Central memory CD8-positive, alpha-beta T cell (primary cell): ENCODE measurements at regions not wholly inside any gene's neighbourhood (a gene's known extent, or its start where the extent isn't known, plus 50 kb on each side); places are given as distances from the start of the nearest gene placed in this dataset.

ENCODE experiments used
- ATAC-seq: fragments of 150-1000 bp; cut with Tn5 transposase; replicated peaks from 2 replicates; pipeline ENCODE4 v1.10.0; 2022; ENCODE audit warnings: mild to moderate bottlenecking, moderate FRiP score, moderate number of reproducible peaks; ENCODE audit not compliant: poor library complexity, severe bottlenecking; ENCODE audit errors: extremely low read depth
- DNase-seq, 2 donors: peaks; one replicate each; pipeline ENCODE4 v3.0.0; 2021; ENCODE audit warnings: low spot score in 2 of 2
- H3K27ac Mint-ChIP-seq: one replicate; pipeline ENCODE4 v1.8.0; 2022; ENCODE audit warnings: low read depth, mild to moderate bottlenecking, moderate library complexity, mixed read lengths
- H3K27me3 Mint-ChIP-seq: one replicate; pipeline ENCODE4 v1.8.0; 2022; ENCODE audit warnings: mixed read lengths
- H3K36me3 Mint-ChIP-seq: one replicate; pipeline ENCODE4 v1.8.0; 2022; ENCODE audit warnings: mild to moderate bottlenecking, moderate library complexity, mixed read lengths; ENCODE audit not compliant: insufficient read depth
- H3K4me1 Mint-ChIP-seq: one replicate; pipeline ENCODE4 v1.8.0; 2022; ENCODE audit warnings: mixed read lengths
- H3K4me3 Mint-ChIP-seq: one replicate; pipeline ENCODE4 v1.8.0; 2022; ENCODE audit warnings: mild to moderate bottlenecking, moderate library complexity, mixed read lengths
- H3K9me3 Mint-ChIP-seq: one replicate; pipeline ENCODE4 v1.8.0; 2022; ENCODE audit warnings: mixed read lengths

- DNase-seq (no peak), ATAC-seq (no peak)
- no peak overlapping the region for H3K27ac Mint-ChIP-seq
- peaks cover 55% of the 10 kb centered on the region for H3K27me3 Mint-ChIP-seq
- H3K4me1 Mint-ChIP-seq = no peaks in the 10 kb centered on the region
- no peak overlapping the region for H3K4me3 Mint-ChIP-seq
- peaks cover 4% of the 10 kb centered on the region for H3K36me3 Mint-ChIP-seq
- no peaks in the 10 kb centered on the region for H3K9me3 Mint-ChIP-seq
Observed at GRCh38 chr1:231478019-231478785, 50.3 kb upstream of the TSNAX start.
